H9 (cell line): ENCODE measurements at regions not wholly inside any gene's neighbourhood (a gene's known extent, or its start where the extent isn't known, plus 50 kb on each side); places are given as distances from the start of the nearest gene placed in this dataset.

Experiments used
- DNase-seq: peaks from one replicate; pipeline ENCODE4 v3.0.0-alpha.2; 2017
- H2AFZ ChIP-seq: one replicate; pipeline ENCODE4 v1.6.1; 2013; ENCODE audit warnings: mild to moderate bottlenecking, low read length, control low read depth, moderate library complexity
- H2AK5ac ChIP-seq: 2 replicates; pipeline ENCODE4 v1.6.1; 2013; ENCODE audit warnings: low read length, control low read depth, mixed read lengths; ENCODE audit not compliant: insufficient read length
- H2BK120ac ChIP-seq: one replicate; pipeline ENCODE4 v1.6.1; 2013; ENCODE audit warnings: low read depth, mild to moderate bottlenecking, low read length, control low read depth, inconsistent platforms; ENCODE audit not compliant: poor library complexity, severe bottlenecking
- H2BK12ac ChIP-seq: 2 replicates; pipeline ENCODE4 v1.6.1; 2013; ENCODE audit warnings: low read length, control low read depth, mixed read lengths, low read depth; ENCODE audit not compliant: insufficient read length
- H2BK15ac ChIP-seq: 2 replicates; pipeline ENCODE4 v1.6.1; 2013; ENCODE audit warnings: low read depth, low read length, control low read depth
- H2BK20ac ChIP-seq: one replicate; pipeline ENCODE4 v1.6.1; 2013; ENCODE audit warnings: low read depth, mild to moderate bottlenecking, low read length, control low read depth, inconsistent platforms; ENCODE audit not compliant: poor library complexity, severe bottlenecking
- H2BK5ac ChIP-seq: 2 replicates; pipeline ENCODE4 v1.6.1; 2013; ENCODE audit warnings: low read length, control low read depth, mixed read lengths; ENCODE audit not compliant: insufficient read length
- H3K14ac ChIP-seq: 2 replicates; pipeline ENCODE4 v1.6.1; 2013; ENCODE audit warnings: low read length, control low read depth; ENCODE audit not compliant: insufficient read depth
- H3K18ac ChIP-seq: 2 replicates; pipeline ENCODE4 v1.6.1; 2013; ENCODE audit warnings: low read depth, mild to moderate bottlenecking, mixed read lengths, low read length, control low read depth; ENCODE audit not compliant: insufficient read length
- H3K23ac ChIP-seq: 2 replicates; pipeline ENCODE4 v1.6.1; 2013; ENCODE audit warnings: low read length, control low read depth, mixed read lengths, low read depth; ENCODE audit not compliant: insufficient read length
- H3K23me2 ChIP-seq: 2 replicates; pipeline ENCODE4 v1.6.1; 2013; ENCODE audit warnings: low read depth, mild to moderate bottlenecking, mixed read lengths, low read length, control low read depth; ENCODE audit not compliant: insufficient read length, poor library complexity, severe bottlenecking
- H3K27ac ChIP-seq: 2 replicates; pipeline ENCODE4 v1.5.1; 2013; ENCODE audit warnings: low read length, control low read depth, mixed read lengths, low read depth; ENCODE audit not compliant: insufficient read length
- H3K27me3 ChIP-seq: 2 replicates; pipeline ENCODE4 v1.6.1; 2013; ENCODE audit warnings: low read length, control low read depth, inconsistent platforms; ENCODE audit not compliant: insufficient read depth
- H3K4ac ChIP-seq: 2 replicates; pipeline ENCODE4 v1.6.1; 2013; ENCODE audit warnings: low read depth, mild to moderate bottlenecking, control low read depth, inconsistent platforms, low read length, moderate library complexity
- H3K4me1 ChIP-seq: 2 replicates; pipeline ENCODE4 v1.6.1; 2013; ENCODE audit warnings: low read length, control low read depth, inconsistent platforms; ENCODE audit not compliant: insufficient read depth
- H3K4me2 ChIP-seq: 2 replicates; pipeline ENCODE4 v1.6.1; 2013; ENCODE audit warnings: low read length, control low read depth, mixed read lengths; ENCODE audit not compliant: insufficient read length, insufficient read depth
- H3K56ac ChIP-seq: 2 replicates; pipeline ENCODE4 v1.6.1; 2013; ENCODE audit warnings: low read depth, mild to moderate bottlenecking, mixed read lengths, low read length, control low read depth; ENCODE audit not compliant: insufficient read length
- H3K79me1 ChIP-seq: 2 replicates; pipeline ENCODE4 v1.6.1; 2013; ENCODE audit warnings: low read depth, mild to moderate bottlenecking, moderate library complexity, low read length, control low read depth, inconsistent platforms; ENCODE audit not compliant: insufficient read depth, poor library complexity, severe bottlenecking
- H3K79me2 ChIP-seq: 2 replicates; pipeline ENCODE4 v1.6.1; 2013; ENCODE audit warnings: low read length, control low read depth, inconsistent platforms; ENCODE audit not compliant: insufficient read depth
- H3K9ac ChIP-seq: 2 replicates; pipeline ENCODE4 v1.6.1; 2013; ENCODE audit warnings: low read length, control low read depth, mixed read lengths; ENCODE audit not compliant: insufficient read length; ENCODE audit errors: extremely low read depth
- H3K9me3 ChIP-seq: one replicate; pipeline ENCODE4 v1.6.1; 2013; ENCODE audit warnings: low read depth, low read length, inconsistent platforms; ENCODE audit not compliant: control insufficient read depth
- H3T11ph ChIP-seq: one replicate; pipeline ENCODE4 v1.6.1; 2013; ENCODE audit warnings: mild to moderate bottlenecking, low read length, control low read depth, inconsistent platforms
- H4K20me1 ChIP-seq: one replicate; pipeline ENCODE4 v1.6.1; 2013; ENCODE audit not compliant: control insufficient read depth, insufficient read length, insufficient read depth
- H4K5ac ChIP-seq: 2 replicates; pipeline ENCODE4 v1.6.1; 2013; ENCODE audit warnings: low read depth, mild to moderate bottlenecking, mixed read lengths, low read length, control low read depth; ENCODE audit not compliant: insufficient read length
- H4K8ac ChIP-seq: replicated peaks from 2 replicates; pipeline ENCODE4 v1.6.1; 2013; ENCODE audit warnings: low read length, control low read depth, mixed read lengths, low read depth; ENCODE audit not compliant: insufficient read length
- H4K91ac ChIP-seq: 2 replicates; pipeline ENCODE4 v1.6.1; 2013; ENCODE audit warnings: low read depth, mild to moderate bottlenecking, moderate library complexity, mixed read lengths, low read length, control low read depth; ENCODE audit not compliant: insufficient read length
- H3K27ac Mint-ChIP-seq, 3 experiments: 2 replicates in 2 of 3; 3 replicates in 1 of 3; pipeline ENCODE4 v1.8.0; 2020 to 2021; ENCODE audit warnings: mixed read lengths in 3 of 3, mild to moderate bottlenecking in 1 of 3, moderate library complexity in 1 of 3
- H3K27me3 Mint-ChIP-seq: 2 replicates; pipeline ENCODE4 v1.8.0; 2021; ENCODE audit warnings: low read depth, mild to moderate bottlenecking, moderate library complexity, mixed read lengths
- H3K36me3 Mint-ChIP-seq, 3 experiments: 2 replicates in 2 of 3; 3 replicates in 1 of 3; pipeline ENCODE4 v1.8.0; 2020 to 2021; ENCODE audit warnings: low read depth in 3 of 3, mixed read lengths in 3 of 3; ENCODE audit not compliant: insufficient read depth in 1 of 3
- H3K4me1 Mint-ChIP-seq, 2 experiments: 2 replicates each; pipeline ENCODE4 v1.8.0; 2020; ENCODE audit warnings: mixed read lengths in 2 of 2
- H3K4me3 Mint-ChIP-seq, 2 experiments: 2 replicates in 1 of 2; 3 replicates in 1 of 2; pipeline ENCODE4 v1.8.0; 2020 to 2021; ENCODE audit warnings: mild to moderate bottlenecking in 2 of 2, mixed read lengths in 2 of 2, moderate library complexity in 1 of 2
- H3K9me3 Mint-ChIP-seq, 2 experiments: 2 replicates in 1 of 2; 3 replicates in 1 of 2; pipeline ENCODE4 v1.8.0; 2020; ENCODE audit warnings: mild to moderate bottlenecking in 2 of 2, mixed read lengths in 2 of 2, moderate library complexity in 1 of 2
- TF ChIP-seq, protein P1 (sequence below): fragments of 200-600 bp; sonication (generic); conservative IDR thresholded peaks from 3 replicates; pipeline ENCODE4 v1.8.0; 2021; ENCODE audit warnings: antibody characterized with exemption, mild to moderate bottlenecking

DNA sequence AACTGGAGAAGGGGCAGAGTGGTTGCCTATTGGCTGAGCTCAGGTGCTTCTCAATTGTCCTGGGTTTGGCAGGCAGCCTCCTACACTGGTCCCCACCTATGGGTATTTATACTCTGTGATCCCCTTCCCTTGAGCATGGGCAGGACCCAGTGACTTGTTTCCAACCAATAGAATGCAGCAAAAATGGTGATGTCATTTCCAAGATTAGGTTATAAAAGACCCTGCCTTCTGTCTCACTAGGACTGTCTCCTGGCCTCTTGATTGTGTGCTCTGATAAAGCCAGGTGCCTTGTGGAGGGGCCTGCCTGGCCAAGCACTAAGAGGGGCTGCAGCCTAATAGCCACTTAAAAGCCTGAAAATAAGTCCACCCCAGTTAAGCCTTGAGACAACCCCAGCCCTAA is 76.1 kb downstream of the MSX2 start:
- Histone ChIP-seq H4K20me1 (no peaks in the 10 kb centered on the region), H3K14ac (no peak overlapping the region), H4K91ac (no peak overlapping the region), H2AFZ (no peak overlapping the region), H3K18ac (no peak overlapping the region), H4K8ac (no peak overlapping the region), H3K27me3 (no peaks in the 10 kb centered on the region), H3K23ac (no peak overlapping the region), H3K9me3 (no peaks in the 10 kb centered on the region), H3T11ph (no peak overlapping the region), H3K79me1 (no peaks in the 10 kb centered on the region), H2BK5ac (no peak overlapping the region), H3K4me2 (no peak overlapping the region), H4K5ac (no peak overlapping the region), H2BK12ac (no peak overlapping the region), H2AK5ac (no peak overlapping the region), H3K79me2 (no peaks in the 10 kb centered on the region), H3K23me2 (no peaks in the 10 kb centered on the region), H3K27ac (no peak overlapping the region), H2BK120ac (no peak overlapping the region), H3K4me1 (no peaks in the 10 kb centered on the region), H3K9ac (no peak overlapping the region), H3K56ac (no peak overlapping the region), H2BK15ac (no peak overlapping the region), H2BK20ac (no peak overlapping the region), H3K4ac (no peak overlapping the region)
- TF ChIP-seq, protein P1, sequence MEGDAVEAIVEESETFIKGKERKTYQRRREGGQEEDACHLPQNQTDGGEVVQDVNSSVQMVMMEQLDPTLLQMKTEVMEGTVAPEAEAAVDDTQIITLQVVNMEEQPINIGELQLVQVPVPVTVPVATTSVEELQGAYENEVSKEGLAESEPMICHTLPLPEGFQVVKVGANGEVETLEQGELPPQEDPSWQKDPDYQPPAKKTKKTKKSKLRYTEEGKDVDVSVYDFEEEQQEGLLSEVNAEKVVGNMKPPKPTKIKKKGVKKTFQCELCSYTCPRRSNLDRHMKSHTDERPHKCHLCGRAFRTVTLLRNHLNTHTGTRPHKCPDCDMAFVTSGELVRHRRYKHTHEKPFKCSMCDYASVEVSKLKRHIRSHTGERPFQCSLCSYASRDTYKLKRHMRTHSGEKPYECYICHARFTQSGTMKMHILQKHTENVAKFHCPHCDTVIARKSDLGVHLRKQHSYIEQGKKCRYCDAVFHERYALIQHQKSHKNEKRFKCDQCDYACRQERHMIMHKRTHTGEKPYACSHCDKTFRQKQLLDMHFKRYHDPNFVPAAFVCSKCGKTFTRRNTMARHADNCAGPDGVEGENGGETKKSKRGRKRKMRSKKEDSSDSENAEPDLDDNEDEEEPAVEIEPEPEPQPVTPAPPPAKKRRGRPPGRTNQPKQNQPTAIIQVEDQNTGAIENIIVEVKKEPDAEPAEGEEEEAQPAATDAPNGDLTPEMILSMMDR, result no peak
- peaks cover 0 to 2% (median 0%) of the 10 kb centered on the region in 3 experiments; a peak in 1 of 7 replicates for H3K36me3 Mint-ChIP-seq
- peaks cover 0 to 2% of the 10 kb centered on the region in 2 experiments; a peak in 2 of 4 replicates for H3K4me1 Mint-ChIP-seq
- DNase-seq, result no peak
- no peaks in the 10 kb centered on the region for H3K27me3 Mint-ChIP-seq
- H3K4me3 Mint-ChIP-seq, result no peak overlapping the region
- peaks cover 0 to 6% of the 10 kb centered on the region in 2 experiments; a peak in 4 of 5 replicates for H3K9me3 Mint-ChIP-seq
- H3K27ac Mint-ChIP-seq, result no peak overlapping the region
